HEK293 (cell line): ENCODE measurements at regions not wholly inside any gene's neighbourhood (a gene's known extent, or its start where the extent isn't known, plus 50 kb on each side); places are given as distances from the start of the nearest gene placed in this dataset.

Experiments
- ZBTB21 ChIP-seq: fragments of 450-650 bp; formaldehyde crosslinking; IDR thresholded peaks from 2 replicates; pipeline ENCODE4 v1.5.1; 2017; ENCODE audit warnings: missing biosample characterization, missing genetic modification characterization
- ZNF292 ChIP-seq: fragments of 450-650 bp; formaldehyde crosslinking; IDR thresholded peaks from 2 replicates; pipeline ENCODE4 v1.5.1; 2016; ENCODE audit warnings: low read depth, missing biosample characterization, missing genetic modification characterization, borderline replicate concordance
- TF ChIP-seq, protein P1 (sequence below): sonication (generic); formaldehyde crosslinking; IDR thresholded peaks from 2 replicates; pipeline ENCODE4 v1.8.1; 2022; ENCODE audit warnings: mild to moderate bottlenecking, moderate library complexity, missing genetic modification reagents
- TF ChIP-seq, protein P2 (sequence below): fragments of 450-650 bp; formaldehyde crosslinking; IDR thresholded peaks from 2 replicates; pipeline ENCODE4 v1.5.1; 2016; ENCODE audit warnings: missing biosample characterization, missing genetic modification characterization
- TF ChIP-seq, protein P3 (sequence below): fragments of 450-650 bp; formaldehyde crosslinking; IDR thresholded peaks from 2 replicates; pipeline ENCODE4 v1.5.1; 2016; ENCODE audit warnings: missing biosample characterization, missing genetic modification characterization

DNA sequence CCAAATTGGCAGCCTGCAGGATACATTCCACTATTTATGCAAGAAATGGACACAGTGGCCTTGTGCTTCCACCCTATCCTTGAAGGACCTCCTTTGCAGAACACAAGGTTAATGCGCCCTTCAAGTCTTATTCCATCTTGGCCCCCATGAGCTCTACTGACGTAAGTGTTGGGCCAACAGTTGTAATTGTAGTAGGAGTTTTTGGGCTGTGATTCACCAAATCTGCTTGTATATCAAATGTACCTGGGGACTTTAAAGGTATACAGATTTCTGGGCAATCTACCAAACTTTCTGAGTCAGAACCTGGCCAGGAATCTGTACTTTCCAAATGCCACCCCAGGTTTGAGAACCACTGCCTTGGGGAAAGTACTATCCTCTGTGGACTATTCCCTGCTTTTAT lies 100.9 kb upstream of the MARK1 start:
- TF ChIP-seq, protein P1, sequence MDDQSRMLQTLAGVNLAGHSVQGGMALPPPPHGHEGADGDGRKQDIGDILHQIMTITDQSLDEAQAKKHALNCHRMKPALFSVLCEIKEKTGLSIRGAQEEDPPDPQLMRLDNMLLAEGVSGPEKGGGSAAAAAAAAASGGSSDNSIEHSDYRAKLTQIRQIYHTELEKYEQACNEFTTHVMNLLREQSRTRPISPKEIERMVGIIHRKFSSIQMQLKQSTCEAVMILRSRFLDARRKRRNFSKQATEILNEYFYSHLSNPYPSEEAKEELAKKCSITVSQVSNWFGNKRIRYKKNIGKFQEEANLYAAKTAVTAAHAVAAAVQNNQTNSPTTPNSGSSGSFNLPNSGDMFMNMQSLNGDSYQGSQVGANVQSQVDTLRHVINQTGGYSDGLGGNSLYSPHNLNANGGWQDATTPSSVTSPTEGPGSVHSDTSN (CRISPR knock-in tag): no peak
- TF ChIP-seq, protein P2, sequence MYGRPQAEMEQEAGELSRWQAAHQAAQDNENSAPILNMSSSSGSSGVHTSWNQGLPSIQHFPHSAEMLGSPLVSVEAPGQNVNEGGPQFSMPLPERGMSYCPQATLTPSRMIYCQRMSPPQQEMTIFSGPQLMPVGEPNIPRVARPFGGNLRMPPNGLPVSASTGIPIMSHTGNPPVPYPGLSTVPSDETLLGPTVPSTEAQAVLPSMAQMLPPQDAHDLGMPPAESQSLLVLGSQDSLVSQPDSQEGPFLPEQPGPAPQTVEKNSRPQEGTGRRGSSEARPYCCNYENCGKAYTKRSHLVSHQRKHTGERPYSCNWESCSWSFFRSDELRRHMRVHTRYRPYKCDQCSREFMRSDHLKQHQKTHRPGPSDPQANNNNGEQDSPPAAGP (tag by site-specific recombination): no peak
- TF ChIP-seq ZNF292 (tag by site-specific recombination): no peak
- no peak for TF ChIP-seq ZBTB21 (tag by site-specific recombination)
- TF ChIP-seq, protein P3, sequence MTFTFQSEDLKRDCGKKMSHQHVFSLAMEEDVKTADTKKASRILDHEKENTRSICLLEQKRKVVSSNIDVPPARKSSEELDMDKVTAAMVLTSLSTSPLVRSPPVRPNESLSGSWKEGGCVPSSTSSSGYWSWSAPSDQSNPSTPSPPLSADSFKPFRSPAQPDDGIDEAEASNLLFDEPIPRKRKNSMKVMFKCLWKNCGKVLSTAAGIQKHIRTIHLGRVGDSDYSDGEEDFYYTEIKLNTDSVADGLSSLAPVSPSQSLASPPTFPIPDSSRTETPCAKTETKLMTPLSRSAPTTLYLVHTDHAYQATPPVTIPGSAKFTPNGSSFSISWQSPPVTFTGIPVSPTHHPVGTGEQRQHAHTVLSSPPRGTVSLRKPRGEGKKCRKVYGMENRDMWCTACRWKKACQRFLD (tag by site-specific recombination): no peak
